Lung (tissue), 11 donors: ENCODE measurements at regions not wholly inside any gene's neighbourhood (a gene's known extent, or its start where the extent isn't known, plus 50 kb on each side); places are given as distances from the start of the nearest gene placed in this dataset.

Source experiments
- ATAC-seq: fragments of 200-7000 bp; cut with Tn5 transposase; one replicate; pipeline ENCODE4 v1.9.1; 2020; ENCODE audit warnings: moderate number of reproducible peaks; ENCODE audit not compliant: insufficient read depth, low FRiP score
- DNase-seq, 3 donors: peaks; one replicate each; pipeline ENCODE4 v3.0.0-alpha.2; 2013 to 2017
- H3K27ac ChIP-seq, 2 donors: one replicate each; pipeline ENCODE4 v1.5.1; 2013; ENCODE audit warnings: mild to moderate bottlenecking in 2 of 2, moderate library complexity in 2 of 2, control low read depth in 1 of 2, inconsistent platforms in 1 of 2, low read depth in 1 of 2, low read length in 1 of 2
- H3K27me3 ChIP-seq, 3 donors: one replicate each; pipeline ENCODE4 v1.5.1; 2013; ENCODE audit warnings: low read length in 2 of 3; ENCODE audit not compliant: control insufficient read depth in 3 of 3, insufficient read depth in 3 of 3
- H3K36me3 ChIP-seq, 4 donors: one replicate each; pipeline ENCODE4 v1.5.1; 2013; ENCODE audit warnings: low read length in 4 of 4, mild to moderate bottlenecking in 1 of 4, moderate library complexity in 1 of 4; ENCODE audit not compliant: control insufficient read depth in 4 of 4, insufficient read depth in 4 of 4
- H3K4me1 ChIP-seq, 5 donors: one replicate each; pipeline ENCODE4 v1.5.1; 2013; ENCODE audit warnings: low read length in 5 of 5, mild to moderate bottlenecking in 2 of 5, moderate library complexity in 1 of 5; ENCODE audit not compliant: control insufficient read depth in 5 of 5, insufficient read depth in 5 of 5
- H3K4me3 ChIP-seq: one replicate; pipeline ENCODE4 v1.5.1; 2013; ENCODE audit warnings: mild to moderate bottlenecking, control low read depth, moderate library complexity
- H3K9ac ChIP-seq, 2 donors: one replicate each; pipeline ENCODE4 v1.5.1; 2013; ENCODE audit warnings: low read length in 2 of 2, control low read depth in 1 of 2; ENCODE audit not compliant: insufficient read depth in 1 of 2
- H3K9me3 ChIP-seq, 4 donors: one replicate each; pipeline ENCODE4 v1.5.1; 2013; ENCODE audit warnings: low read length in 3 of 4, mild to moderate bottlenecking in 1 of 4, moderate library complexity in 1 of 4; ENCODE audit not compliant: control insufficient read depth in 4 of 4, insufficient read depth in 3 of 4
- WGBS, 2 donors: extraction: QIAGEN DNeasy Blood & Tissue Kit; methylation state at CpG; one replicate each; pipeline ENCODE4 v1.1.7; 2013; 5-methylcytosine and 5-hydroxymethylcytosine counted together
- TF ChIP-seq, protein P1 (sequence below): IDR thresholded peaks from 2 replicates; pipeline ENCODE4 v1.5.1; 2012; ENCODE audit warnings: mild to moderate bottlenecking; ENCODE audit errors: control extremely low read depth, extremely low read depth
- donor health status: control.
- donor health status: control.
- donor health status: Bipolar disorder and iron deficiency.
- donor health status: healthy.
- donor health status: DM: yes; HTN: yes; CAD: no.

DNA sequence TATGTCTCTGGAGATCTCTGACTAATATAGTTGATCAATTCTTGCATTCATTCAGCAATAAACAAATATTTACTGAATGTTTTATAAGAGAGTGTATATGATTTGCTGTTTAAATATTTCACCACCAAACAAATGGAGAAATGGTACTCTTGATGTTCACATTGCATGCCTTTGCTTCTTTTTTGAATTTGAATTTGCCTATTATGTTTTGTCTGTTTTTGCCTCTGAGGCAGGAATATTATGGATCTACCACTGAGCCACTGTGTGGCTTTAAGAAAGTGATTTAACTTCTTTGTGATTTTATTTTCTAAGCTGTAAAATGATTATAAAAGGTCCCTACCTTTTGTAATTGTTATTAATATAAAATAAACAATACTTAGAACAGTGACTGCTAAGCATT is 345.0 kb downstream of the DOK5 start:
- H3K27ac ChIP-seq: no peak overlapping the region
- H3K9ac ChIP-seq: no peak overlapping the region
- peaks cover 0 to 2% (median 0%) of the 10 kb centered on the region in 4 donors for H3K9me3 ChIP-seq
- no peaks in the 10 kb centered on the region for H3K27me3 ChIP-seq
- no peaks in the 10 kb centered on the region for H3K4me1 ChIP-seq
- TF ChIP-seq, protein P1, sequence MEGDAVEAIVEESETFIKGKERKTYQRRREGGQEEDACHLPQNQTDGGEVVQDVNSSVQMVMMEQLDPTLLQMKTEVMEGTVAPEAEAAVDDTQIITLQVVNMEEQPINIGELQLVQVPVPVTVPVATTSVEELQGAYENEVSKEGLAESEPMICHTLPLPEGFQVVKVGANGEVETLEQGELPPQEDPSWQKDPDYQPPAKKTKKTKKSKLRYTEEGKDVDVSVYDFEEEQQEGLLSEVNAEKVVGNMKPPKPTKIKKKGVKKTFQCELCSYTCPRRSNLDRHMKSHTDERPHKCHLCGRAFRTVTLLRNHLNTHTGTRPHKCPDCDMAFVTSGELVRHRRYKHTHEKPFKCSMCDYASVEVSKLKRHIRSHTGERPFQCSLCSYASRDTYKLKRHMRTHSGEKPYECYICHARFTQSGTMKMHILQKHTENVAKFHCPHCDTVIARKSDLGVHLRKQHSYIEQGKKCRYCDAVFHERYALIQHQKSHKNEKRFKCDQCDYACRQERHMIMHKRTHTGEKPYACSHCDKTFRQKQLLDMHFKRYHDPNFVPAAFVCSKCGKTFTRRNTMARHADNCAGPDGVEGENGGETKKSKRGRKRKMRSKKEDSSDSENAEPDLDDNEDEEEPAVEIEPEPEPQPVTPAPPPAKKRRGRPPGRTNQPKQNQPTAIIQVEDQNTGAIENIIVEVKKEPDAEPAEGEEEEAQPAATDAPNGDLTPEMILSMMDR: no peak
- no peaks in the 10 kb centered on the region for H3K36me3 ChIP-seq
- no peak for DNase-seq
- no peak overlapping the region for H3K4me3 ChIP-seq
- ATAC-seq: no peak

DNA sequence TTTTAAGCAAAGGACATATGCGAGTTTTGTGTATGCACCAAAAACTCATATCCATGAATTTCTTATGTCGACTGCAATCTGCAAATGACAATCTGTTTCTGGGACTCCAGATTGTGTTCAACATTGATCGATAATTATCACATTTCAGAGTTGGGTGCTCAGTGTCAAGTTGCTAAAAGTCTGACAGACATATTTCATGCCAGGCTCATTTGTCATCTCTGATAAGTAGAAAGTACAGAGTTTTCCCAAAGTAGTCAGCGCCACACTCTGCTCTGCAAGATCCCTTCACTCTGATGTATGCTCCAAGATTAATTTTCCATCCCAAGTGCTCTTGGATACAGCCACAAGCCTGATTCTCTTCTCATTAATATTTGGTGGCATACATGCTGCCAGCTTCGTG is 331.1 kb downstream of the DOK5 start:
- no peaks in the 10 kb centered on the region for H3K36me3 ChIP-seq
- H3K4me1 ChIP-seq: no peaks in the 10 kb centered on the region
- no peak overlapping the region for H3K27ac ChIP-seq
- no peak overlapping the region for H3K9ac ChIP-seq
- H3K4me3 ChIP-seq: no peak overlapping the region
- no peaks in the 10 kb centered on the region for H3K27me3 ChIP-seq
- ATAC-seq (no peak), DNase-seq (no peak)
- H3K9me3 ChIP-seq: peaks cover 0 to 3% (median 0%) of the 10 kb centered on the region in 4 donors
- WGBS, 2 donors: 82 to 91% methylated on average over 5 of the region's 5 CpGs
- TF ChIP-seq, protein P1: no peak

DNA sequence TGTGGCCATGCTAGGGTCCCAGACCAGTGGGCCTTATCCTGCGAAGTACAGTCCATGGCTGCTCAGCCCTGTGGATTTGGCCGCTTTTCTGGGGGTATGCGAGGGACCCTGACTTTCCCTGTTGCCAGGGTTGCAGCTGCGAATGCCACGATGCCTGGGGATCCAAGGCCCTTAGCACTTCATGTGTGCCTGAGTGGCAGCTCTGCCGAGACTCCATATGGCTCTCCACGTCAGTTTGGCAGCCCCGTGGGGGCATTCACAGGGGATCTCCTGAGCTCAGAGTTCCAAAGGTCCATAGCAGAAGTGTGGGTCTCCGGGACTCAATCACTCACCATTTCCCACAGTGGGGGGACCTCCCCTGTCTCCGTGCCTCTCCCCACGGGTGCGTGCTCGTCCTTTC is 319.5 kb downstream of the DOK5 start:
- Histone ChIP-seq H3K4me3 (no peak overlapping the region), H3K9me3 (peaks cover 0 to 4% (median 0%) of the 10 kb centered on the region in 4 donors), H3K4me1 (no peaks in the 10 kb centered on the region), H3K9ac (no peak overlapping the region), H3K27ac (no peak overlapping the region), H3K27me3 (no peaks in the 10 kb centered on the region), H3K36me3 (no peaks in the 10 kb centered on the region)
- DNase-seq (no peak), ATAC-seq (no peak)
- TF ChIP-seq, protein P1: no peak
- 85 to 93% methylated on average over 13 of the region's 13 CpGs for WGBS, 2 donors

DNA sequence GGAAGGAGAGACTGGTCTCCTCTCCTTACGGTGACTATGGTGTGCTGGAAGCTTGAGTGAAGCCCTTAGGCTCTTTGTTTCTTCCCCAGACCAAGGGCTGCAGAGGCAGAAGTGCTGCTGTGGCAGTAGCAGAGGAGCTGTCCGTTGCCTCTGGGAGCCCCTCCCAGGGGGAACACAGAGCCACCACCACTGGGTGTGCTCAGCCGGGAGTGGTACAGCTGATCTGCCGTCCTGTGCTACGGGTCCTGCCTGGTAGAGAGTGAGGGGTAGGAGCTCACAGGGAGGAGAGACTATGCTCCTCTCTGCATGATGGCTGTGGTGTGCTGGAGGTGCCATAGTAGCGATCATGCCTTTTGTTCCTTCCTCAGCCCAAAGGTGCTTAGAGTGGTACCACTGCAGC is 318.7 kb downstream of the DOK5 start:
- DNase-seq (no peak), ATAC-seq (no peak)
- WGBS, 2 donors: 80 to 89% methylated on average over 6 of the region's 6 CpGs
- Histone ChIP-seq H3K36me3 (no peaks in the 10 kb centered on the region), H3K27me3 (no peaks in the 10 kb centered on the region), H3K27ac (no peak overlapping the region), H3K4me1 (no peaks in the 10 kb centered on the region), H3K9ac (no peak overlapping the region), H3K4me3 (no peak overlapping the region), H3K9me3 (peaks cover 0 to 4% (median 0%) of the 10 kb centered on the region in 4 donors)
- TF ChIP-seq, protein P1: no peak
